Neural progenitor cell (in vitro differentiated cells): ENCODE measurements at regions not wholly inside any gene's neighbourhood (a gene's known extent, or its start where the extent isn't known, plus 50 kb on each side); places are given as distances from the start of the nearest gene placed in this dataset.

Source experiments
- CTCF ChIP-seq: fragments of 200-600 bp; sonication (generic); IDR thresholded peaks from 2 replicates; pipeline ENCODE4 v1.5.1; 2017; ENCODE audit warnings: antibody characterized with exemption, mild to moderate bottlenecking
- EZH2 ChIP-seq: fragments of 200-600 bp; sonication (generic); IDR thresholded peaks from 2 replicates; pipeline ENCODE4 v1.6.1; 2017; ENCODE audit warnings: antibody characterized with exemption, mild to moderate bottlenecking, moderate library complexity
- EZH2phosphoT487 ChIP-seq: fragments of 200-600 bp; sonication (generic); IDR thresholded peaks from 2 replicates; pipeline ENCODE4 v1.6.1; 2017; ENCODE audit warnings: antibody characterized with exemption

- no peak for TF ChIP-seq CTCF
- no peak for TF ChIP-seq EZH2
- no peak for TF ChIP-seq EZH2phosphoT487
Observed at GRCh38 chr5:152933056-152933455, 528.0 kb upstream of the NMUR2 start.
